DND-41 (cell line): ENCODE measurements at regions not wholly inside any gene's neighbourhood (a gene's known extent, or its start where the extent isn't known, plus 50 kb on each side); places are given as distances from the start of the nearest gene placed in this dataset.

ENCODE experiments used
- EZH2 ChIP-seq: IDR thresholded peaks from 3 replicates; pipeline ENCODE4 v1.6.1; 2012; ENCODE audit warnings: borderline replicate concordance, low read depth, mild to moderate bottlenecking, moderate library complexity, low read length, inconsistent platforms; ENCODE audit not compliant: severe bottlenecking
- TF ChIP-seq, protein P1 (sequence below): IDR thresholded peaks from 2 replicates; pipeline ENCODE4 v1.5.1; 2012; ENCODE audit warnings: borderline replicate concordance, low read length, moderate library complexity, mild to moderate bottlenecking; ENCODE audit not compliant: poor library complexity, severe bottlenecking; ENCODE audit errors: extremely low read depth

DNA sequence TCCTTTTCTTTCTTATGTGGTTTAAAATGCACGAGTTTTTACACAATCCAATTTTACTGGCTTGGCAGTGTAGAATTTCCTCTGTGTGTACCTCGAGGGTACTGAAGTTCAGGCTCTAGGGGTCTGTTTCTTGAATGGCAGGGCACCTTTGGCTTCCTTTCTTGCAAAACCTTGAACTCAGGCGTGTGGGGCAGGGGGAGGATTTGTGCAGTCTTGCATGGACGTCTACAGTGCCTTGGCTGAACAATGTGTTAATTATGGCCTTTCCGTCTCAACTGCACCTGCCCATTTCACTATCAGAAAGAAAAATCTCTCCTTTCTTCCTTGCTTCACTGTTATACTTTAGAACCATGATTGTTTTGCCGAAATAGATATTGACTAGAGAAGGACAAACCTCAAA lies 570.9 kb downstream of the INHBA start:
- TF ChIP-seq, protein P1, sequence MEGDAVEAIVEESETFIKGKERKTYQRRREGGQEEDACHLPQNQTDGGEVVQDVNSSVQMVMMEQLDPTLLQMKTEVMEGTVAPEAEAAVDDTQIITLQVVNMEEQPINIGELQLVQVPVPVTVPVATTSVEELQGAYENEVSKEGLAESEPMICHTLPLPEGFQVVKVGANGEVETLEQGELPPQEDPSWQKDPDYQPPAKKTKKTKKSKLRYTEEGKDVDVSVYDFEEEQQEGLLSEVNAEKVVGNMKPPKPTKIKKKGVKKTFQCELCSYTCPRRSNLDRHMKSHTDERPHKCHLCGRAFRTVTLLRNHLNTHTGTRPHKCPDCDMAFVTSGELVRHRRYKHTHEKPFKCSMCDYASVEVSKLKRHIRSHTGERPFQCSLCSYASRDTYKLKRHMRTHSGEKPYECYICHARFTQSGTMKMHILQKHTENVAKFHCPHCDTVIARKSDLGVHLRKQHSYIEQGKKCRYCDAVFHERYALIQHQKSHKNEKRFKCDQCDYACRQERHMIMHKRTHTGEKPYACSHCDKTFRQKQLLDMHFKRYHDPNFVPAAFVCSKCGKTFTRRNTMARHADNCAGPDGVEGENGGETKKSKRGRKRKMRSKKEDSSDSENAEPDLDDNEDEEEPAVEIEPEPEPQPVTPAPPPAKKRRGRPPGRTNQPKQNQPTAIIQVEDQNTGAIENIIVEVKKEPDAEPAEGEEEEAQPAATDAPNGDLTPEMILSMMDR, result no peak
- no peak for TF ChIP-seq EZH2
